MG63 (cell line): ENCODE measurements at regions not wholly inside any gene's neighbourhood (a gene's known extent, or its start where the extent isn't known, plus 50 kb on each side); places are given as distances from the start of the nearest gene placed in this dataset.
"Not testable (repeated sequence)": the region's sequence is repeated elsewhere in the genome, so short reads cannot be mapped to it uniquely, and the experiment has no call there.

Experiments used
- DNase-seq: peaks from one replicate; pipeline ENCODE4 v3.0.0-alpha.2; 2020
- H3K27me3 ChIP-seq: fragments of 250-450 bp; sonication (Bioruptor Pico); 2 replicates; pipeline ENCODE4 v1.5.1; 2020; ENCODE audit warnings: mild to moderate bottlenecking, moderate library complexity
- H3K36me3 ChIP-seq: fragments of 250-450 bp; sonication (Bioruptor Pico); 2 replicates; pipeline ENCODE4 v1.5.1; 2020; ENCODE audit warnings: mild to moderate bottlenecking, moderate library complexity
- H3K4me3 ChIP-seq: fragments of 250-450 bp; sonication (Bioruptor Pico); 2 replicates; pipeline ENCODE4 v1.5.1; 2020; ENCODE audit warnings: mild to moderate bottlenecking, moderate library complexity
- H3K9me3 ChIP-seq: fragments of 250-450 bp; sonication (Bioruptor Pico); 2 replicates; pipeline ENCODE4 v1.5.1; 2020; ENCODE audit warnings: mild to moderate bottlenecking, moderate library complexity

GRCh38 chr9:134521817-134522501 is 119.6 kb upstream of the COL5A1 start:
- Histone ChIP-seq H3K36me3 (no peaks in the 10 kb centered on the region), H3K4me3 (no peak overlapping the region), H3K9me3 (no peaks in the 10 kb centered on the region), H3K27me3 (no peaks in the 10 kb centered on the region)
- no peak for DNase-seq

DNA sequence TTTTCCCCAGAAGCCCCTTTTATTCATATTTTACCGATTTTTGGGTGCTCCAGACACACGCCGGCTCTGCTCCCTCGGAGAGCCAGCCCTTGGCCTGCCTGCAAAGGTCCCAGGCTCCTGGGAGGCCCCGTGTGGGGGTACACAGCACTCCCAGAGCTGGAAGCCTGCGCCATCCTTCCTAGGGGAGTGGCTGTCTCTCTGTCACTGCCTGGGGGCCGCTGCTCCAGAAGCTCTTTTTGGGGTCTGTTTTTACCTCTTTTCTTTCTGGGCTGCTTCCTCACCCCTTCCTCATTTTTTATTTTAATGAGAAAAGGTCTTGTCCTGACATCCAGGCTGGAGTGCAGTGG is 119.1 kb upstream of the COL5A1 start:
- DNase-seq = no peak
- H3K9me3 ChIP-seq = no peaks in the 10 kb centered on the region

DNA sequence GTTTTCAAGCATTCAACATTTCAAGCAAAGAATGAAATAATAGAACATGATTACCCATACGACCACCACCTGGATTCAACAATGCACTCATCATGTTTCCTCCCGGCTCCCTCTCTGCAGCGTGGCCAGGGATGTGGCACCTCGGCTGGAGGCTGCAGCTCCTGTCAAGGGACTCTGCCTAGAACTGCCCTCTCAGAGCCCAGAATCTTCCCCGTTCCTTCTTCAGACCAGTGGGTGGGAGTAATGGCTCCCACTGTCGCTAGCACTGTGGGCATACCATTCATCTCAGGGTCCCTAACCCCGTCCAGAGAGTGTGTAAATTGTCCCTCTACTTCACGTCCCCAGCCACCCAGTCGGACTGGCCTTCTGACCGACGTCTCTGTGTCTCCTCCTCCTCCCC is 118.6 kb upstream of the COL5A1 start:
- Histone ChIP-seq H3K27me3 (no peaks in the 10 kb centered on the region), H3K36me3 (no peaks in the 10 kb centered on the region), H3K9me3 (no peaks in the 10 kb centered on the region), H3K4me3 (no peak overlapping the region)
- DNase-seq = no peak

More for the DNA sequence above, 119.1 kb upstream of the COL5A1 start:
- Histone ChIP-seq H3K27me3 (no peaks in the 10 kb centered on the region), H3K36me3 (no peaks in the 10 kb centered on the region), H3K4me3 (no peak overlapping the region)

GRCh38 chr9:134525070-134525815 is 116.4 kb upstream of the COL5A1 start:
- Histone ChIP-seq H3K4me3 (no peak overlapping the region), H3K36me3 (no peaks in the 10 kb centered on the region), H3K9me3 (peaks cover 1% of the 10 kb centered on the region; the same call in 1 of the 2 replicates), H3K27me3 (no peaks in the 10 kb centered on the region)
- DNase-seq = no peak

DNA sequence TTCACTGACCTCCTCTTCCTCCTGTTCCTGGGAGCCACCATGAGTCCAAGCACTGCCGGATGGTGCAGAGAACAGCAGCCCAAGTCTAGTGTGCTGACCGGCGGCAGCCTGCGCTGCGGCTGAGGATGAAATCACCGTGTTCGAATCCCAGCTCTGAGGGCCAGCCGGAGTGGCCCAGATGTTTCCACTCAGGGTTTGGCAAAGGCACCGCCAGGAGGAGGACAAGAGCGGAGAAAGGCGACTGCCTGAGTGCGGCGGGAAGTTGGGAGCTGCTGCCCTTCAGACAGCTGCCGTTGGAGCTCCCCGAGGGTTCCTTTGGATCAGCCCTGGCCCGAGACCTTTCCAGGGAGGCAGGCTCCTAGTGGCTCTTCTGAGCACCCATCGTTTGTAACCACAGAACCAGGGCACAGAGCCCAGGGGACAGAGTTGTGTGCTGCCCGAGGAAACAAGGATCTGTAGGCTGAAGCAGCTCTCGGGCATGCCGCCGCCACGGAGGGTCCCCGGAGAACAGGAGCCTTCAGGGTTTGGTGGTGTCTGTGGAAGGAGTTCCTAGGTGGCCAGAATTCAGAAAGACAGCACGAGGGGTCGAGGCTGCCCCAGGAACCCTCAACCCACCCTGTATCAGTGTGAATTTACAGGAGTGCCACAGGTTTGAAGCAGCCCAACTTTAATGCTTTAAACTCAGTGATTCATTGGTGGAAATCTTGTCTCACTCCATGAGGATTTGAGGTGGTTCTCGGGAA is 115.6 kb upstream of the COL5A1 start:
- Histone ChIP-seq H3K9me3 (peaks cover 1% of the 10 kb centered on the region; the same call in 1 of the 2 replicates), H3K36me3 (no peaks in the 10 kb centered on the region), H3K27me3 (no peaks in the 10 kb centered on the region), H3K4me3 (no peak overlapping the region)
- DNase-seq = peak; percentile 25

- DNase-seq = no peak
- Histone ChIP-seq H3K4me3 (no peak overlapping the region), H3K9me3 (peaks cover 1% of the 10 kb centered on the region; the same call in 1 of the 2 replicates)
Measured at GRCh38 chr9:134526584-134527477, 114.8 kb upstream of the COL5A1 start.

DNA sequence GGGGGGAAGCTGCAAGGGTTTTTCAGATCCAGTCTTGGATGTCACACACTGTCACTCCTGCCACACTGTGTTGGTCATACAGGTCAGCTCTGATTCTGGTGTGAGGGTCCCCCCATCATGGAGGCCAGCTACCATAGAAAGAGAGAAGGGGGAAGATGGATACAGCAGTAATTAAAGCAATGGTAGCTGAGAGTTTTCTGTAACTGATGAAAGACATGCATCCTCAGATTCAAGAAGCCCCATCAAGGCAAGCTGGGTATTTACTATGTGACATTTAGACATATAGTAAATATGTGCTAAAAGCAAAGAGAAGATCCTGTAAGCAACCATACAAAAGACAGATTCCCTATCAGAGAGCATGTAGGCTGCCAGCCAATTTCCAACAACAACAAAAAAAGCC is 110.9 kb upstream of the COL5A1 start:
- Histone ChIP-seq H3K9me3 (peaks cover 1% of the 10 kb centered on the region; the same call in 1 of the 2 replicates), H3K27me3 (no peaks in the 10 kb centered on the region), H3K4me3 (no peak overlapping the region), H3K36me3 (no peaks in the 10 kb centered on the region)
- no peak for DNase-seq

More at GRCh38 chr9:134526584-134527477, 114.8 kb upstream of the COL5A1 start:
- Histone ChIP-seq H3K27me3 (no peaks in the 10 kb centered on the region), H3K36me3 (no peaks in the 10 kb centered on the region)

DNA sequence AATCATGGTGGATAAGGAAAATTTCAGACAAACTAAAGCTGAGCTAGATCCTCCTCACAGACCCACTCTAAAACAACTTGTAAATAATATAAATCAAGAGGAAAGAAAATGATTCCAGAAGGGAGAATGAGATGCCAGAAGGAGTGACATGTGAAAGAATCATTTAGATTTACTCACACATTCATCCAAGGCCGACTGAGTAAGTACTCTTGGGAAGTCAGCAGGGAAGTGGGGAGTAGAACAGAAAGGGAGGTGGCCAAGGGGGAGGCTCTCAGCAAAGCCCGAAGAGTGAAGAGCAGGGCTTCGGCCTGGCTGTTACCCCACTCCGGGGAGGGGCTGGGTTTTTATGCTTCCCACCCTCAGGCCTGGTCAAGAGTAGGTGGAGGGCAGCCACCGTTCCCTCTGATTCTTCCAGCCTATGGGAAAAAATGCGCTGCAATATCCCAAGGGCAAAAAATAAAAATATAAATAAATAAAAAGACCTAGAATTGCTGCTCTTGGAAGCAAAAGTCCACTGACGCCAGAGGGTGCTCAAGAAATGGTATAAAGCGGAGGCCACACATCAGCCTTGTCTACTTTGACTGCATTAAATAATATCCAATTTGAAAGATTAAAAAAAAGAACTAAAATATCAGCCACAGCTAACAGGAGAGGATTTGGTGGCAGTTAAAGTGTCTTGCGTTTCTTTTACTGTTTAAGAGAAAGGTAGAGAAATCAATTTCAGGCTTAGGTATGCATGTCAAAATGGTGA is 110.2 kb upstream of the COL5A1 start:
- no peak for DNase-seq
- Histone ChIP-seq H3K9me3 (peaks cover 1% of the 10 kb centered on the region; the same call in 1 of the 2 replicates), H3K27me3 (no peaks in the 10 kb centered on the region), H3K4me3 (no peak overlapping the region), H3K36me3 (no peaks in the 10 kb centered on the region)

DNA sequence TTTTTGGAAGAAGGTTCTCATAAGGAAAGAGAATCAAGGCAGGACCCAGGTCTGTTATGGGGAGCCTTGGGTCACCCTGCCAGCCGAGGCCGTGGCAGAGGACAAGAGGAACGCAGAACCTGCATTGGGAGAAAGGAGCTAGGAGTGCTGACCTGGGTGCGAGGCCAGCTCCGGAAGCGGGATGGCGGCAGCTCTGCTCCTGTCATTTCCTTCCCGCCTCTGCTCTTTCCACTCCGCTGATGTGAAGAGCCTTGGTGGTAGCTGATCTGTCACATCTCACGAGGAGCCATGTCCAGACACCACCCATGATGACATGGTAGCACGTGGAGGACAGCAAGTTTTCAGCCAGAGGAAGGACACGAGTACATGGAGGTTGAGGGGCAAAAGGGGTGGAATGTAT is 109.5 kb upstream of the COL5A1 start:
- Histone ChIP-seq H3K4me3 (no peak overlapping the region), H3K9me3 (peaks cover 1% of the 10 kb centered on the region; the same call in 1 of the 2 replicates), H3K36me3 (no peaks in the 10 kb centered on the region), H3K27me3 (no peaks in the 10 kb centered on the region)
- DNase-seq = no peak

- H3K9me3 ChIP-seq, DNase-seq, H3K4me3 ChIP-seq, H3K27me3 ChIP-seq, H3K36me3 ChIP-seq: not testable (repeated sequence)
Measured at GRCh38 chr9:134532661-134533060, 108.9 kb upstream of the COL5A1 start.

DNA sequence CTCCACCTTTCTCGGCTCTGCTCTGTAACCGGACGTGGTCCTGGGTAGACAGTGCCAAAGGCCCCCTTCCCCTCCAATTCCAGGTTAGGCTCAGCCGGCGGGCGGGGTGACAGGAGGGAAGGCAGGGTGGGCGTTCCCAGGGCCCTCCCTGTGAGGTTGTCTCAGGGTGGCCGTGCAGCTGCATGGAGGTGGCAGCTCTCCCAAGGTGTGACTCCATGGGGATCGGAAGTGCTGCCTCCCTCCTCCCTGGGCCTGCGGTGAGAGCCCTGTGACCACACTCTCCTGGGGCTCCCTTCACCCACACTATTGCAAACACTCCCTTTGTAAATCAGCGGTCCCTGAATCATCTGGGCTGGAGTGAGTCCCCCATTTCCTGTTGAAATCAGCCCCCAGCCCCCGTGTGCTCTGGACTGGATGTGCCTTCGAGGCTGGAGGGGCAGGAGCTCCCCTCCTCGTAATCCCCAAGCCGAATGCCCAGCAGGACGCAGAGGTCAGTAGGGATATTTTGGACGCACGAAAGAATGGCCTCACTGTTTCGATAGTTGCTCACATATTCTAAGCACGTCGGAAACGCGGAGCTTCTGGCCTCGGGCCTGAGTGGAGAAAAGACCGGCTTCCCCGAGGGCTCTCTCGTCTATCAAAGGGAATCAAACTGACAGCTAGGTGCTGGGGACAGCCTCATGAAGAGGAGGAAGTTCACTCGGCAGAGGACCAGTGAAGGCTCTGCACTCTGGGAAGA is 107.6 kb upstream of the COL5A1 start:
- Histone ChIP-seq H3K27me3 (no peaks in the 10 kb centered on the region), H3K9me3 (peaks cover 1% of the 10 kb centered on the region; the same call in 1 of the 2 replicates), H3K36me3 (no peaks in the 10 kb centered on the region), H3K4me3 (no peak overlapping the region)
- no peak for DNase-seq

GRCh38 chr9:134534661-134535080 is 106.9 kb upstream of the COL5A1 start:
- Histone ChIP-seq H3K36me3 (no peaks in the 10 kb centered on the region), H3K4me3 (no peak overlapping the region), H3K27me3 (no peaks in the 10 kb centered on the region), H3K9me3 (peaks cover 1% of the 10 kb centered on the region; the same call in 1 of the 2 replicates)
- no peak for DNase-seq

DNA sequence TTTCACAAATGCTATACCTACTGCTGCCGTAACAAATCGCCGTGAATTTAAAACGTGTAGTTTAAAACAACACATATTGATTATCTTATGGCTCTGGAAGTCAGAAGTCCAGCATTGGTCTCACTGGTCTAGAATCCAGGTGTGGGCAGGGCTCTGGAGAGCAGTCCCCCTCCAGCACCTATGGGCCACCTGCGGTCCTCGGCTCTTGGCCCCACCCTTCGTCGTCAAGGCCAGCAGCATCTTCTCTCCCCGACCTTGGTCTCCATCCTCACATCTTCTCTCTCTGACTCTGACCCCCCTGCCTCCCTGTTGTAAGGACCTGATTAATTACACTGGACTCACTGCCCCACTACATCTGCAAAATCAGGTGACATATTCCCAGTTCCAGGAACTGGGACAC is 106.4 kb upstream of the COL5A1 start:
- Histone ChIP-seq H3K27me3 (no peaks in the 10 kb centered on the region), H3K36me3 (no peaks in the 10 kb centered on the region), H3K4me3 (no peak overlapping the region), H3K9me3 (no peaks in the 10 kb centered on the region; the same call in 1 of the 2 replicates)
- no peak for DNase-seq

GRCh38 chr9:134536101-134536900 is 105.3 kb upstream of the COL5A1 start:
- Histone ChIP-seq H3K9me3 (no peaks in the 10 kb centered on the region), H3K36me3 (no peaks in the 10 kb centered on the region), H3K27me3 (no peaks in the 10 kb centered on the region), H3K4me3 (no peak overlapping the region)
- DNase-seq = peak; percentile 49
